GM12864 (cell line): ENCODE measurements at regions not wholly inside any gene's neighbourhood (a gene's known extent, or its start where the extent isn't known, plus 50 kb on each side); places are given as distances from the start of the nearest gene placed in this dataset.

Experiments used
- DNase-seq: peaks from one replicate; pipeline ENCODE4 v3.0.0-alpha.2; 2011; ENCODE audit warnings: low read depth
- H3K4me3 ChIP-seq: 2 replicates; pipeline ENCODE4 v1.5.1; 2011; ENCODE audit warnings: mild to moderate bottlenecking, low read depth, low read length, control low read depth
- TF ChIP-seq, protein P1 (sequence below): IDR thresholded peaks from 2 replicates; pipeline ENCODE4 v1.5.1; 2011; ENCODE audit warnings: low read depth, mild to moderate bottlenecking, moderate library complexity, low read length, control low read depth, inconsistent platforms; ENCODE audit errors: missing control alignments

DNA sequence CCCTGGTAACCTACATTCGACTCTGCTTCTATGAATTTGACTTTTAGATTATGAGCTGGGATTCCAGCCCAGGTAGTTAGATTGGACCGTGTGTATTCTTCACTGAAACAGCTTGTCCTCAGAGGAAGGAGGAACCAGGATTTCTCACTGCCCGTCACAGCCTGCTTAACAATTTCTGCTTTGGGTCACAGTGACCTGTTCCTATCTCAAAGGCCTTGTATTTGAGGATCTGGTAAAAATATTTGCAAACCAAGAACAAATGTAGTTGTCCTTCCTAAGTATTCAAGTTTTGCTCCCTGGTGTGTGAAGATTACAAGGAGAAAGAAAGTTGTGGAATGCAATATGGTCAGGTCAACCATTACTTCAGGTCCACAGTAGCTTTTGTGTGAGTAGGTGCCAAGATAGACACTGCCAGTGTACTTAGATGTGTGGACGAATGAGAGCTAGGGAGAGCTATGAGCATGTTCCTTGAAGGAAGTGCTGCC is 55.1 kb downstream of the KIF4B start:
- DNase-seq, result no peak
- TF ChIP-seq, protein P1, sequence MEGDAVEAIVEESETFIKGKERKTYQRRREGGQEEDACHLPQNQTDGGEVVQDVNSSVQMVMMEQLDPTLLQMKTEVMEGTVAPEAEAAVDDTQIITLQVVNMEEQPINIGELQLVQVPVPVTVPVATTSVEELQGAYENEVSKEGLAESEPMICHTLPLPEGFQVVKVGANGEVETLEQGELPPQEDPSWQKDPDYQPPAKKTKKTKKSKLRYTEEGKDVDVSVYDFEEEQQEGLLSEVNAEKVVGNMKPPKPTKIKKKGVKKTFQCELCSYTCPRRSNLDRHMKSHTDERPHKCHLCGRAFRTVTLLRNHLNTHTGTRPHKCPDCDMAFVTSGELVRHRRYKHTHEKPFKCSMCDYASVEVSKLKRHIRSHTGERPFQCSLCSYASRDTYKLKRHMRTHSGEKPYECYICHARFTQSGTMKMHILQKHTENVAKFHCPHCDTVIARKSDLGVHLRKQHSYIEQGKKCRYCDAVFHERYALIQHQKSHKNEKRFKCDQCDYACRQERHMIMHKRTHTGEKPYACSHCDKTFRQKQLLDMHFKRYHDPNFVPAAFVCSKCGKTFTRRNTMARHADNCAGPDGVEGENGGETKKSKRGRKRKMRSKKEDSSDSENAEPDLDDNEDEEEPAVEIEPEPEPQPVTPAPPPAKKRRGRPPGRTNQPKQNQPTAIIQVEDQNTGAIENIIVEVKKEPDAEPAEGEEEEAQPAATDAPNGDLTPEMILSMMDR, result no peak
- H3K4me3 ChIP-seq, result no peak overlapping the region

DNA sequence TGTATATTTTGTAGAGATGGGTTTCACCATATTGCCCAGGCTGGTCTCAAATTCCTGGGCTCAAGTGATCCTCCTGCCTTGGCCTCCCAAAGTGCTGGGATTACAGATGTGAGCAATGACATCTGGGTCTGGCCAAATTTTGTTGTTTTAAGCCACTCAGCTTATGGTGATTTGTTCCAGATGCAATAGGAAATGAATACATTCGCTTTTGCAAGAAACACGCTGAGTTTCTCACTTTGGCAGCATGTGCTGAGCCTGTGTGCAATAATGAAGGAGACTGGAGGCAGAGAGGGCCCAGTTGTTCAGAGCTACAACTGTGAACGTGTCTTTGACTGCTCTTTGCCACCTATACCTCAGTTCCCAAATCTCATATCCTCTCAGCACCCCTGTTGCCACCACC is 56.4 kb downstream of the KIF4B start:
- no peak for DNase-seq
- TF ChIP-seq, protein P1, result no peak

DNA sequence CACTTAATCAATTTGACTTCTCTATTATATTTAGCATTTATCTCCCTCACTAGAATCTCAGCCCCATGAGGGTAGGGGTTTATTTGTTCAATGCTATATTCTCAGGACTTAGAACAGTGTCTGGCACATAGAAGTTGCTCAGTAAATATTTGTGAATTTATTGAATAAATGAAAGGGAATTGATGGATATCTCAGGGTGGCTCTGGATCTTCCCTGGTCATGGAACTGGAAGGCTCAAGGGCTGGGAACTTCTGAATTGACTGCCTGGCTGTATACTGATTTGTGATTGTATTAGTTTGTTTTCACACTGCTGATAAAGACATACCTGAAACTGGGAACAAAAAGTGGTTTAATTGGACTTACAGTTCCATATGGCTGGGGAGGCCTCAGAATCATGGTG is 57.2 kb downstream of the KIF4B start:
- TF ChIP-seq, protein P1, result no peak
- DNase-seq, result no peak
- no peak overlapping the region for H3K4me3 ChIP-seq

More for the DNA sequence above, 56.4 kb downstream of the KIF4B start:
- no peak overlapping the region for H3K4me3 ChIP-seq

DNA sequence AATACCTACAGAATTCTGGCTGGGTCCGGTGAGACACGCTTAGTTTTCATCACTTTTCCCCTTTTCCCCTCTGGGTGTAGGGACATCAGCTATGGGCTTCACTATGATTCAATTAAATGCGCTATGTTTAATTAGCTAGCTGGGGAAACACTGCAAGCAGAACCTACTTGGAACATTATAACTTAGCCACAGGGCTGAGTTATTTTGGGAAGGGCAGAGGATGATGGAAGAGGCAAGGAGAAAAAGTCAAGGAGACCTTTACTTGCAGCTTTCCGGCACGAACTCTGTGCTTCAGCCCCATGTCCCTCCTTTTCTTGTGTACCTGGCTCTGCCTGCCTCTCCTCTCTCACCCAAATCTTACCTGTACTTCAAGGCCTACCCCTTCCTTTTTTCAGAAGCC is 62.8 kb downstream of the KIF4B start:
- no peak overlapping the region for H3K4me3 ChIP-seq
- TF ChIP-seq, protein P1, result no peak
- DNase-seq, result no peak

DNA sequence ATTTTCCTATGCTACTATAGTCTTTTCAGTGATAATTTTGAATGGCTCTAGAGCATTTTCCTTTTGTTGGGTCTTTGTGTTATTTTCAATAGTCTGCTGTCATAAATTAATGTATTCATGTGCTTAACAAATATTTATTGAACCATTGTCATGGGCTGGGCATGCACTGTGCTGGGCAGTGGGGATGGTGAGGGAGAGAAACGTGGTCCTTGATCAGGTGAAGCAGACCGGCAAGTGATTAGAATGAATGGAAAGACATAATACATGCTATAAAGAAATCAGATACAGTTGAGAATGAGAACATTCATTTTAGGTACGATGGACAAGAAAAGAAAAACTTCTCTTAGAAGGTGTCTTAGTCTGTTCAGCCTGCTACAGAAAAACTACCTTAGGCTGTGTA is 66.1 kb downstream of the KIF4B start:
- TF ChIP-seq, protein P1, result no peak
- H3K4me3 ChIP-seq, result no peak overlapping the region
- DNase-seq, result no peak

DNA sequence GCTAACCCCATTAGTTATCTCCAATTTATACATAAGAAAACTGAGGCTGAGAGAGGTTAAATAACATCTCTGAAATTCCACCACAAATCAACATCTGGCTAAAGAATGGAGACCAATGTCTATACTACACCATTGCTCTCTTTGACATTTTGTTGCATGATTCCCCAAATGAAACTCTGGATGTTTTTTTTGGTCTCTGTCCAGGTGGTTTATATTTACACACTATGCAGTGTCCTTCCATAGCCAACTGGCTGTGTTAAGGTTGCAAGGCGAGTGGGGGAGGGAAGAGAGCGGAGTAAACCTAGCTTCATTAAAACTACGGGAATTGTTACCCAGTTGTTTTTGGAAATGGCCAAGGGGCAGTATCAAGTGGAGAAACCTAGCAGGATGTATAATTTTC is 67.2 kb downstream of the KIF4B start:
- no peak for DNase-seq
- no peak overlapping the region for H3K4me3 ChIP-seq
- TF ChIP-seq, protein P1, result no peak

DNA sequence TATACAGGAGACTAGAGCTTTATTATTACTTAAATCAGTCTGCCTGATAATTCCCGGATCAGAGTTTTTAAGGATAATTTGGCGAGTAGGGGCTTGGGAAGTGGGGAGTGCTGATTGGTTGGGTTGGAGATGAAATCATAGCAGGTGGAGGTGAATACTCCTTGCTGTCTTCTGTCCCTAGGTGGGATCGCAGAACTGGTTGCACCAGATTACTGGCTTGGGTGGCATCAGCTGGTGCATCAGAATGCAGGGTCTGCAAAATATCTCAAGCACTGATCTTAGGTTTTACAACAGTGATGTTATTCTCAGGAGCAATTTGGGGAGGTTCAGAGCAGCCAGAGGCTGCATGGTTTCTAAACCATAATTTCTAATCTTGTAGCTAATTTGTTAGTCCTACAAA is 68.1 kb downstream of the KIF4B start:
- no peak for DNase-seq
- TF ChIP-seq, protein P1, result no peak
- H3K4me3 ChIP-seq, result no peak overlapping the region
